ENCODE measurements at regions not wholly inside any gene's neighbourhood (a gene's known extent, or its start where the extent isn't known, plus 50 kb on each side); places are given as distances from the start of the nearest gene placed in this dataset.

GRCh38 chr16:65754820-65755691 is 611.4 kb upstream of the CDH5 start:
- Histone ChIP-seq H3K36me3 (ENCODE audit: insufficient read depth) (no peaks in the 10 kb centered on the region), H3K27ac (no peak overlapping the region), H2AFZ (ENCODE audit: low read depth) (no peak overlapping the region), H4K20me1 (ENCODE audit: insufficient read depth) (no peaks in the 10 kb centered on the region), H3K4me2 (no peak overlapping the region), H3K4me3 (IDR thresholded peaks at IDR 0.05; ENCODE audit: insufficient read depth, low read depth, low read length) (no peak overlapping the region), H3K4me1 (ENCODE audit: low read depth, poor library complexity, severe bottlenecking) (no peaks in the 10 kb centered on the region), H3K27me3 (ENCODE audit: insufficient read depth, low read depth) (no peaks in the 10 kb centered on the region), H3K9ac (no peak overlapping the region), H3K79me2 (ENCODE audit: insufficient read depth, low read depth) (no peaks in the 10 kb centered on the region)
- no peak for TF ChIP-seq CTCF (conservative IDR thresholded peaks at IDR 0.05; ENCODE audit: low read depth, low read length)

GRCh38 chr16:65752522-65752844 is 614.0 kb upstream of the CDH5 start:
- Histone ChIP-seq H3K27me3 (ENCODE audit: insufficient read depth, low read depth) (no peaks in the 10 kb centered on the region), H3K4me2 (no peak overlapping the region), H3K4me3 (IDR thresholded peaks at IDR 0.05; ENCODE audit: insufficient read depth, low read depth, low read length) (no peak overlapping the region), H4K20me1 (ENCODE audit: insufficient read depth) (no peaks in the 10 kb centered on the region), H3K9ac (no peak overlapping the region), H3K4me1 (ENCODE audit: low read depth, poor library complexity, severe bottlenecking) (no peaks in the 10 kb centered on the region), H2AFZ (ENCODE audit: low read depth) (no peak overlapping the region), H3K27ac (no peak overlapping the region), H3K79me2 (ENCODE audit: insufficient read depth, low read depth) (no peaks in the 10 kb centered on the region), H3K36me3 (ENCODE audit: insufficient read depth) (no peaks in the 10 kb centered on the region)
- no peak for TF ChIP-seq CTCF (conservative IDR thresholded peaks at IDR 0.05; ENCODE audit: low read depth, low read length)

GRCh38 chr16:65751622-65752521 is 614.6 kb upstream of the CDH5 start:
- H4K20me1 ChIP-seq (ENCODE audit: insufficient read depth) = no peaks in the 10 kb centered on the region
- no peak overlapping the region for H3K27ac ChIP-seq
- no peak overlapping the region for H3K4me3 ChIP-seq (IDR thresholded peaks at IDR 0.05; ENCODE audit: insufficient read depth, low read depth, low read length)
- no peak for TF ChIP-seq CTCF (conservative IDR thresholded peaks at IDR 0.05; ENCODE audit: low read depth, low read length)
- no peak overlapping the region for H2AFZ ChIP-seq (ENCODE audit: low read depth)
- H3K4me2 ChIP-seq = no peak overlapping the region
- no peaks in the 10 kb centered on the region for H3K27me3 ChIP-seq (ENCODE audit: insufficient read depth, low read depth)
- no peaks in the 10 kb centered on the region for H3K36me3 ChIP-seq (ENCODE audit: insufficient read depth)
- H3K79me2 ChIP-seq (ENCODE audit: insufficient read depth, low read depth) = no peaks in the 10 kb centered on the region
- H3K9ac ChIP-seq = no peak overlapping the region
- no peaks in the 10 kb centered on the region for H3K4me1 ChIP-seq (ENCODE audit: low read depth, poor library complexity, severe bottlenecking)

- Histone ChIP-seq H3K4me2 (no peak overlapping the region), H2AFZ (ENCODE audit: low read depth) (no peak overlapping the region), H3K27me3 (ENCODE audit: insufficient read depth, low read depth) (no peaks in the 10 kb centered on the region), H4K20me1 (ENCODE audit: insufficient read depth) (no peaks in the 10 kb centered on the region), H3K9ac (no peak overlapping the region), H3K79me2 (ENCODE audit: insufficient read depth, low read depth) (no peaks in the 10 kb centered on the region), H3K4me3 (IDR thresholded peaks at IDR 0.05; ENCODE audit: insufficient read depth, low read depth, low read length) (no peak overlapping the region), H3K4me1 (ENCODE audit: low read depth, poor library complexity, severe bottlenecking) (no peaks in the 10 kb centered on the region), H3K27ac (no peak overlapping the region), H3K36me3 (ENCODE audit: insufficient read depth) (no peaks in the 10 kb centered on the region)
- TF ChIP-seq CTCF (conservative IDR thresholded peaks at IDR 0.05; ENCODE audit: low read depth, low read length) = no peak
These were observed 617.0 kb upstream of the CDH5 start for GRCh38 chr16:65749506-65749905.
